HEK293 (cell line): ENCODE measurements at regions not wholly inside any gene's neighbourhood (a gene's known extent, or its start where the extent isn't known, plus 50 kb on each side); places are given as distances from the start of the nearest gene placed in this dataset.

Experiments used
- CTCF ChIP-seq: fragments of 450-650 bp; formaldehyde crosslinking; IDR thresholded peaks from 2 replicates; pipeline ENCODE4 v1.5.1; 2016; ENCODE audit warnings: missing biosample characterization, missing genetic modification characterization
- GLI2 ChIP-seq: fragments of 450-650 bp; formaldehyde crosslinking; IDR thresholded peaks from 2 replicates; pipeline ENCODE4; 2017; ENCODE audit warnings: missing biosample characterization, missing genetic modification characterization, low read depth, borderline replicate concordance
- HOXC10 ChIP-seq: sonication (generic); formaldehyde crosslinking; IDR thresholded peaks from 2 replicates; pipeline ENCODE4 v1.8.1; 2023; ENCODE audit warnings: mild to moderate bottlenecking, missing genetic modification reagents
- PRDM6 ChIP-seq: fragments of 450-650 bp; formaldehyde crosslinking; IDR thresholded peaks from 2 replicates; pipeline ENCODE4 v1.5.1; 2017; ENCODE audit warnings: missing biosample characterization, missing genetic modification characterization
- TCF7L2 ChIP-seq: IDR thresholded peaks from 2 replicates; pipeline ENCODE4 v1.6.1; 2011; ENCODE audit warnings: low read depth, mild to moderate bottlenecking, inconsistent platforms, low read length, moderate library complexity, borderline replicate concordance
- ZBTB11 ChIP-seq: fragments of 450-650 bp; formaldehyde crosslinking; conservative IDR thresholded peaks from 2 replicates; pipeline ENCODE4 v1.5.1; 2016; ENCODE audit warnings: low read depth, missing biosample characterization, missing genetic modification characterization
- ZNF121 ChIP-seq: fragments of 450-650 bp; formaldehyde crosslinking; IDR thresholded peaks from 2 replicates; pipeline ENCODE4 v1.5.1; 2016; ENCODE audit warnings: missing biosample characterization, missing genetic modification characterization
- ZNF274 ChIP-seq, 2 experiments: fragments of 200-500 bp in 1 of 2; fragments of 450-650 bp in 1 of 2; sonication (Bioruptor generic) in 1 of 2; formaldehyde crosslinking in 1 of 2; IDR thresholded peaks; 2 replicates each; pipeline versions ENCODE4 v1.5.1 to v1.6.1; 2014 to 2016; ENCODE audit warnings: borderline replicate concordance in 1 of 2, inconsistent platforms in 1 of 2, low read length in 1 of 2, missing biosample characterization in 1 of 2, missing genetic modification characterization in 1 of 2
- ZNF580 ChIP-seq: fragments of 450-650 bp; formaldehyde crosslinking; IDR thresholded peaks from 2 replicates; pipeline ENCODE4 v1.5.1; 2016; ENCODE audit warnings: missing biosample characterization, missing genetic modification characterization
- ZNF645 ChIP-seq: fragments of 450-650 bp; formaldehyde crosslinking; IDR thresholded peaks from 2 replicates; pipeline ENCODE4; 2016; ENCODE audit warnings: missing biosample characterization, missing genetic modification characterization
- ZNF658 ChIP-seq: fragments of 450-650 bp; formaldehyde crosslinking; IDR thresholded peaks from 2 replicates; pipeline ENCODE4; 2016; ENCODE audit warnings: missing biosample characterization, missing genetic modification characterization
- ZSCAN30 ChIP-seq: fragments of 450-650 bp; IDR thresholded peaks from 2 replicates; pipeline ENCODE4 v1.5.1; 2018; ENCODE audit warnings: missing biosample characterization, mild to moderate bottlenecking, missing genetic modification characterization, moderate library complexity

- TF ChIP-seq ZNF658 (no peak), GLI2 (tag by site-specific recombination) (no peak), ZNF274 (IDR thresholded peaks at IDR 0.05; ENCODE audit: low read length) (no peak), ZNF274 (tag by site-specific recombination; IDR thresholded peaks at IDR 0.05; ENCODE audit: borderline replicate concordance) (no peak), CTCF (tag by site-specific recombination) (no peak), PRDM6 (tag by site-specific recombination) (no peak), ZNF580 (tag by site-specific recombination) (no peak), TCF7L2 (no peak), ZNF645 (no peak), HOXC10 (CRISPR knock-in tag) (no peak), ZBTB11 (no peak), ZSCAN30 (tag by site-specific recombination) (no peak), ZNF121 (tag by site-specific recombination) (no peak)
These were observed 894.0 kb downstream of the KCNT2 start for GRCh38 chr1:195714248-195714647.
